TTC549 (cell line): ENCODE measurements at regions not wholly inside any gene's neighbourhood (a gene's known extent, or its start where the extent isn't known, plus 50 kb on each side); places are given as distances from the start of the nearest gene placed in this dataset.
"Not testable (repeated sequence)": the region's sequence is repeated elsewhere in the genome, so short reads cannot be mapped to it uniquely, and the experiment has no call there.

Experiments
- FAIRE-seq: peaks from 2 replicates; lab custom pipeline; 2012; peaks lifted over from hg19 to GRCh38; lab: Jason Lieb, UNC

DNA sequence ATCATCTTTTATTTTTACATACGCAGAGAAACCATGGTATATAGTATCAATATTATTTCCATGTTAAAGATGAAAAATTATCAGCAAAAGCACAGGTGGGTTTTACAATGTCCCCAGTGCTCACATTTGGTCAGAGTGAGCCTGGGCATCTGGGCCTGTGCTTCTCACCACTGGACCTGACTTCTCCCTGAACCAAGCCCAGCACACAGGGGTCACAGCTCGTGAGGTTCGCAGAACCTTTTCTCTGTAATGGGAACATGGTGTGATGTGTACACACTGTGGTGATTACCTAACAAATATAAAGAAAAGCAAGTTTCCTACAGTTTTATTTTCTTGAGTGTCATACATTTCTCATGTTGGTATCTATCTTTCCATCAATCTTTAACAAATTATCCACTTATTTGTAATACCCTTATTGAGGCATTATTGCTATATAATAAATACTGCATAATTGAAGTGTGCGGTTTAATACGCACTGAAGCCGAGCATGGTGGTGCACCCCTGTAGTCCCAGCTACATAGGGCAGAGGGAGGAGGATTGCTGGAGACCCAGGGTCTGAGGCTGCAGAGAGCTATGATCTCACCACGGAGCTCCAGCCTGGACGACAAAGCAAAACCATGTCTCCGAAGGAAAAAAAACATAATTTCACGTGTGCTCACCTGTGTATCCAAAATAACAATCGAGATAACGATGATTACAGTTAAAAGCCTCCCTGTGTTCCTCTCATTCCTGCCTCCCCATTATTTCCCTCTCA, 743.2 kb downstream of the TMEM121 start:
- FAIRE-seq: no peak

DNA sequence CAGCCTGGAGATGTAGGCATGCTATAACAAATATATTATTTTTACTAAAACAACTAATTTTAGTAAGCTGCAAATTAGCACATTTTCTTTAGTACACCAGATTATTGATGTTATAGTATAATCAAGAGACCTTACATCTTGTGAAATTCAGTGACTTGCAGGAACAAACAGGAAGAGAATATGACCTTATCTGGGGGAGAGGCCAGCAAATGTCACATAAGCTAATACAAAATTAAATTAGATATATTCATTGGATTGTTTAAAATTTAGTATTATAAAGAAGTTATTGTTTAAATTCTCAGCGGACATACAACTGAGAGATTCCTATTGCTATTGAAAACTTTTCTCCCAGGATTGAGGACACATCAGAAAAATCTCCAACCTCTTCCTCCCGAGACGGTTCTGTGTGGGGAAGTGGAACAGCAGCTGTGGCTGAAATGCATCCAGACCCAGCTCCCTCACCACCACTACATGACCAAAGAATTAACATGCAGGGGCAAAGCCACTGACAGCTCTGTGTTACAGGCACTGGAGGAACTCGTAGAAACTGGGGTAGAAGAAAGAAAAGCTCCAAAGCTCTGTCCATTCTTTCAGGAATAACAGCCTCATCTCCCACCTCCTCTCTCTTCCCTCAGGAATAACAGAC, 744.2 kb downstream of the TMEM121 start:
- FAIRE-seq: not testable (repeated sequence)

DNA sequence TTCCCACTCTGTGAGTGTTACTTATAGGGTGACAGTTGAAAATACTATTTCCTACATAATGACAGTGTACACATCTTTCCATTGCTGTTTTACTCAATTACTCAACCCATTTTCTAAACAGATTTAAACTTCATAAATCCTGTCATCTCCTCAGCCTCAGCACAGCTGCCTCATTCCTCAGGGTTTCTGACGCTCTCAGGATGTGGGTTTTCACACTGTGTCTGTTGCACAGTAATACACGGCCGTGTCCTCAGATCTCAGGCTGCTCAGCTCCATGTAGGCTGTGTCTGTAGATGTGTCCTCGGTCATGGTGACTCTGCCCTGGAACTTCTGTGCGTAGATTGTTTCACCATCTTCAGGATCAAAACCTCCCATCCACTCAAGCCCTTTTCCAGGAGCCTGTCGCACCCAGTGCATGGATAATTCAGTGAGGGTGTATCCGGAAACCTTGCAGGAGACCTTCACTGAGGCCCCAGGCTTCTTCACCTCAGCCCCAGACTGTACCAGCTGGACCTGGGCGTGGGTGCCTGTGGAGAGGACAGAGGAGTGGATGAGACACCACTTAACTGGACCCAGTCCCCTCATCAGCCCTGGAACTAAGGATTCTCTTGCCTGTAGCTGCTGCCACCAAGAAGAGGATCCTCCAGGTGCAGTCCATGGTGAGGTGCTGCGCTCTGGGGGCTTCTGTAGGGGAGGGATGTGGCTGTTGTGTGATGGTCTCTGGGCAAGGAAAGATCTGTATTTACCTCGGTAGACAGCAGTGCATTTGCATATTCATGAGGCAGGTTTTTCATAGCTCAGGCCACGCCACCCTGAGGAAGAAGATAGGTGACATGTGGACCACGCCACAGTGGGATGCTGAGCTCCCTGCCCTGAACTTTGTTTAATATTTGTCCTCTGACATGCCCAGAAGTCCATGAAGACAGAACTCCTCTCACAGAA, 750.2 kb downstream of the TMEM121 start:
- FAIRE-seq: no peak

DNA sequence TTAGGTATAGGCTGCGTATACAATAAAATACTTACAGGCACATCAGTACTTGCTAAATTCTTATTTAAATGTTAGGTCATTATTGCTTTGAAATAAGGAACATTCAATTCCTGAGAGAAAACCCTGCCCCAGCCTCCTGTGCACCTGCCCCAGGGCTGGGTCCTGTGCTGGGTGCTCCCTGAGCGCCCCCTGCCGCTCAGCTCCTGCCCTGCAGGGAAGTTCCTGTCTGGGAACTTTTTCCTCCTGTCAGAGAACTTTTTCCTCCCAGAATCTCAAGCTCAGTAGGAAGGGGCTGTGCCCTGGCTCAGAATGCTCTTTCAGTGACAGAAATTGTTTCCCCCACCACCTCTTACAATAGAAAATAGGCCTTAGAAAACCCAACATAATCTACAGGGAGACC, 751.1 kb downstream of the TMEM121 start:
- FAIRE-seq: no peak

DNA sequence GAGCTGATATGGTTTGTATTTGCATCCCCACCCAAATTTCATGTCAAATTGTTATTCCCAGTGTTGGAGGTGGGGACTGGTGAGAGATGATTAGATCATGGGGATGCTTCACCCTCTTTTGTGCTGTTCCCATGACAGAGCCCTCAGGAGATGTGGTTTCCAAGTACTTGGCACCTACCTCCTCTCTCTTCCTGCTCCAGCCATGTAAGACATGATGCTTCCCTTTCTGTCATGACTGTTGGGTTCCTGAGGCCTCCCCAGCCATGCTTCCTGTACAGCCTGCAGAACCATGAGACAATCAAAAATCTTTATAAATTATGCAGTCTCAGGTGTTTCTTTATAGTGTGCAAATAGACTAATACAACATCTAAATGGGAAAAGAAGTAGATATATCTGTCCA, 754.5 kb downstream of the TMEM121 start:
- no peak for FAIRE-seq

DNA sequence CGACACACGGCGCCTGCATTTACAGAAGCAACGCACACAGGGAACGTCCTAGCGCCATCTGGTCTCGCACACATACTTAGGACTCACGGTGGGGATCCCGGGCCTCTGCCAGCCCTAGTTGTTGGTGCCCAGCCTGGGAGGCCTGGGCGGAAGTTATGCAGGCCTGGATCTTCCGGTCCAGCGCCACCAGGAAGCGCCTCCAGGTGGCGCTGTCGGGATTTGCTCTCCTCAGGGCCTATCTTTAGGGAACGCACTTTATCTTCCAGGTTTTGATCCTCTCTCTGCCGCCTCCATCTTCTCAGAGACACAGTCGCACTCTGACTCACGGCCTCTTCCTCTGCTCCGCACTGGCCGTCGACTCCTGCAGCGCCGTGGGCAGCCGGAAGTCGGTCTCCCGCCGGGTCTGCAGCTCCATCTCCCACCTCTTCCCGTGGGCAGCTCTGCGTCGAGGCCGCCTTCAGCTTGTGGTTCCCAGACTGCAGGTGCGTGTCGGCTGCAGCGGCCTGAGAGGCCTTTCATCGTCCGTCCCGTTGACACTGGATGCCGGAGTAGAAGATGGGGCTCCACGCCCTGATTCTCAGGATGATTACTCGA, 760.4 kb downstream of the TMEM121 start:
- no peak for FAIRE-seq

DNA sequence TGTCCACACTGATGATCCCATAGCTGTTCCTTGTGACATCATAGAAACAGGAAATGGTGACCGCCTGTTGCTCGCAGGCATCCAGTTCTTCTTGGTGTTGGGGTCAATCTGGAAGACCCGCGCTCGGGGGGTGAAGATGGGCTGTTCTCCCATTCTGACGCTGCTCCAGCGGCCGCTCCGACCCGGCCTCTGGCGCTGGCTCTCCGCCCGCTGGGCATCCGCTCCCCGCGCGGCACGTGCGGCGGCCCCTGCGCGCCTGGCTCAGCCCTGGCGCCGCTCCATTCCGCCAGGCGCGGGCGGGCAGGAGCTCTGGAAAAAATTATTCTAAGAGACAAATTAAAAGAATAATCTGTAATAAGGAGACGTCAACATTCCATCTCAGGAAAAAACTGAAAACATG, 761.1 kb downstream of the TMEM121 start:
- FAIRE-seq: no peak

DNA sequence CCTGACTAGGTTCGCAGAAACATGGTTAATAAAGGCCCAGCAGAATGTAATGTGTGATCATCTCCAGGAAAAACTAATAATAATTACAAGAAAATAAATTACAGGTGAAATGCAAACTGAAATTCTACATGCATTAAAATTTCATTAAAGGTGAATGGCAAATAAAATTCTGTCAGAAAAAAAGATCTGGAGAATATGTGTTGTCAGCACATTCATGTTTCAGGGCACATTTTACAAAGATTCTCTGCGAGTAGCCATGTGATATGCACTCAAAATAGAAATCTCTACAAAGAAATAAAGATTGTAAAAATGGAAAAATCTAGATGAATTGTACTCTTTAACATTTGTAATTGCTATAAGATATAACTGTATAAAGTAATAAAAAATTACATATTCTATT, 765.2 kb downstream of the TMEM121 start:
- FAIRE-seq: no peak

DNA sequence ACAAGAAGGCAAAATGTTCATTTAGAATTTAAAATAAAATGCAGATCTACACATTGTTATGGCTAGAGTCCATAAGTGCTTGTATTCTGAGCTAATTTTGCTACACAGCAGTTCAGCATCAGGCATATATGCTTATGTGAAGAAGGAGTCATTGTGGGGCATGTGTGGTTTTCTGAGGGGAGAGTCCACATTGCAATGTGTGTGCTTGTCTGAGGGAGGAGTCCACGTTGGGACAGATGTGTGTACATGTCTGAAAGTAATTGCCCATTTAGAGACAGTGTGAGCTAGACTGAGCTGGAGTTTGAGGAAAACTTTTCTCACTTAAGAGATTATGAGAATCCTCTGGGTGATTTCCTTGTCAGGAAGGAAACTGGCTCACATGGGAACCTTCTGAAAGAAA, 767.9 kb downstream of the TMEM121 start:
- FAIRE-seq: no peak

DNA sequence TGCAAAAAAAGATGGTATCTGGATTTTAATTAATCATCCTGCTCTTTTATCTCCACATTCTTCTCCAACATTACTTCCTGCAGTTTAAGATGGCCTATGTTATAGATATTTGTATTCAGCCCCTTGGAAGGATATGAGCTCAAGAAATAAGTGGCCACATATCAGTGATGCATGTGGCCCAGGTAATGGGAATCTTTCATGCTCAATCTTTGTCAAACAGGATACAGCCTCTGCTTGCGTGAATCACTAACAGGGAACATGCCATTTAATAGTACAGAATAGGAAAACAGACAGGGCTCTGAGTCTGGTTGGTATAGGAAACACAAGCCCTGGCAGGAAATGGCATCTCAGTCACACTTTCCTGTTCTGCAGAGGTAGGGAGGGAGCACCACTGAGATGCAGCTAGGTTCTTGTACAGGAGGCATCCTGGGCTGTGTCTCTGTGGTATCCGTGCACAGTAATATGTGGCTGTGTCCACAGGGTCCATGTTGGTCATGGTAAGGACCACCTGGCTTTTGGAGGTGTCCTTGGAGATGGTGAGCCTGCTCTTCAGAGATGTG, 774.6 kb downstream of the TMEM121 start:
- FAIRE-seq: not testable (repeated sequence)

DNA sequence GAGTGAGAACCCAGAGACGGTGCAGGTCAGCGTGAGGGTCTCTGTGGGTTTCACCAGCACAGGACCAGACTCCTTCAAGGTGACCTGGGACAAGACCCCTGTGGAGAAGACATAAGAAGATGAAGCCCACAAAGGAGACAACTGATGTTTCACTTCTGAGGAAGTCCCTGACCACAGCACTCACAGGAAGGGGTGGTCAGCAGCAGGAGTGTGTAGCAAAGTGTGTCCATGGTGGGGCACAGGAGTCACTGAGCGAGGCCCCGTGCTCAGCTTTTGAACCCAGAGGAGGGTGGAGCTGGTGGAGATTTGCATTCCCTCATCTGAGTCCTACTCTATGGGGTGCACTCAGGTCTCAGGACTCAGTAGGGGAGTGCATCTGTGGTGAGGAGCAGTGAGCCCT, 775.2 kb downstream of the TMEM121 start:
- FAIRE-seq: not testable (repeated sequence)

DNA sequence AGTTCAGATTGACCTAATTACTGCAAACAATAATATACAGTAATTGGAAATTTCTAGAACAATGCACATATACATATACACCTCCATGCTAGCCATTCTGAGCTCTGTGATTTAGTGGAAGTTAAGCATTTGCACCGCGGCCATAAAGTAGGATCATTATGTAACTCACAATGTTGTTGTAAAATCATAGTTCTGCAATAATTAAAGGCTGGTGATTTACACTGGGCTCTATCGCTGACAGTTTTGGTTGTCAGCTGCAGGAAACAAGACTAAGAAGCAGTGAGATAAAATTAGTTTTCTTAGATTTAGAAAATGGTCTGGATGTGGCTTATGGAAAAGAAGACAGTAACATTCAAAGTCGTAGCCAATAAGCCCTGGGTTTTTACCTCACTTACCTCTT, 776.3 kb downstream of the TMEM121 start:
- no peak for FAIRE-seq

DNA sequence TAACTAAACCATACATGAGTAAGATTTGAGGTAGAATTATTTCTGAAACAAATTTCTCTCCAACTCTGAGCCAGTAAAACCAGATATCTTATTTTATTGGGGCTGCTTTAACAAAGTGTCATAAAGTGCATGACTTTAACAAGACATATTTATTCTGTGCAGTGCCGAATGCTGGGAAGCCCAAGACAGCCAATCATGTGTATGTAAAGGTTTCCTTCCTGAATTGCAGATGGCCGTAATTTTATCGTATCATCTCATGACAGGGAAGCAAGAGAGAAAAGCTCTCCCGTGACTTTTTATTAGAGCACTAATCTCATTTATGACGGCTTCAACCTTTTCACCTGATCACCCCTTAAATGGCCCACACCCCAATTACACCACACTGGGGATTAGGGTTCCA, 777.9 kb downstream of the TMEM121 start:
- no peak for FAIRE-seq

DNA sequence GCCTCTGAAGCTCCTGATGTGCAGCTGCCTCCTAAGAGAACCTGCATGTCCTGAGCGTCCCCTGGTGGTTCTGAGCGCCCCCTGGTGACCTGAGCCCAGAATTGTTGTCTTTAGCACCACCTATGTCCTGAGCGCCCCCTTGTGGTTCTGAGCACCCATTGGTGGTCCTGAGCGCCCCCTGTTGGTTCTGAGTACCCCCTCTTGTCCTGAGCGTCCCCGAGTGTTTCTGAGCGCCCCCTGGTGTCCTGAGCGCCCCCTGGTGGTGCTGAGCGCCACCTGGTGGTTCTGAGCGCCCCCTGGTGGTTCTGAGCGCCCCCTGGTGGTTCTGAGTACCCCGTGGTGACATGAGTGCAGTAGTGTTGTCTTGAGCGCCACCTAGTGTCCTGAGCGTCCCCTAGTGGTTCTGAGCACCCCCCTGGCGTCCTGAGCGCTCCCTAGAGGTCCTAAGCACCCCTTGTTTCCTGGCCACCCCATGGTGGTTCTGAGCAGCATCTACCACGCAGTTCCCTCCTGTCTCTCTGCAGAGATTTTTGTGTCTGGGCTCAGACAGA, 782.5 kb downstream of the TMEM121 start:
- FAIRE-seq: no peak

DNA sequence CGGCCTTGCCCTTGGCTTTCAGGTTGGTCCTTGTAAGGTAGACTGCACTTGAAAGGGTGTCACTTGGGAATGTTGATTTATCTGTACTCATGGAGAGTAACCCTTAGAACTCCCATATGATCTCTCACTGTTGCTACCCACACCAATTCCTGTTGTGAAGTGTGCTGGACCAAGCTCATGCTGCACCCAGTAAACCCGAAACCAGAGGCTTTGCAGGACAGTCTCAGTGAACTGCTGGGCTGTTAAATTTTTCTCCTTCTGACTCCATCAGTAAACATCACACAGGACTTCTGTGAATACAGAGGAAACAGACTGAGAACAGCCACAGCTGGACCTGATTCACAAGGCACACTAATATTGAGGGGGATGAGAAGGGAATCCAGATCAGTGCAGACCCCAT, 783.0 kb downstream of the TMEM121 start:
- FAIRE-seq: no peak

DNA sequence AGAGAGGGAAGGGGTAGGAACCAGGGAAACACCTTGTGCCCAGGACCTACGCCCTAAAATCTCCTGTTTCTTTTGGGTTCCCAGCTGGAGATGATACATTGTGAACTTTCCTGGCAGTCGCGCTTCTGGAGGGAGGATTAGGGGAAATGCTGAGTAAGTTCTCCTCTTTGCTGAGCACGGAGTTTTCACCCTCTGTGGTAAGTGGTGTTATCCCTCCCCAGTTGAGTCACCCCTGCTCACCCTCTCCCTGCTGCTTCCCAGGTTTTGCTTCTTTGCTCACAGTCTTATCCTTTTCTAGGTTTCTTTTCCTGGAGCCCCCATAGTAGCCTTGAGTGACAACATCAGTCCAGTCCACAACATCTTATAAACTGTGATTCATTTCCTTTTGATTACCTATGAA, 789.1 kb downstream of the TMEM121 start:
- no peak for FAIRE-seq

DNA sequence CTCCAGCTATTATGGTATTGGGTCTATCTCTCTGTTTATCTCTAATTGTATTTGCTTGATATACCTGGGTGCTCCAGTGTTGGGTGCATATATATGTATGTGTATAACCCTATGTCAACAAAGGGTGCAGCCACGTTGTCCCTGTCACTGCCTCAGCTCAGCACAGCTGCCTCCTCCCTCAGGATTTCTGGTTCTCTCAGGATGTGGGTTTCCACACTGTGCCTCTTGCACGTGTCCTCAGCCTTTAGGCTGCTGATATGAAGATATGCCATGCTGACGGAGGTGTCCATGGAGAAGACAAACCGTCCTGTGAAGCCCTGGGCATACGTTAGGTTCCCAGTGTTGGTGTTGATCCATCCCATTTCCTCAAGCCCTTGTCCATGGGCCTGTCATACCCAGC, 791.2 kb downstream of the TMEM121 start:
- FAIRE-seq: no peak

DNA sequence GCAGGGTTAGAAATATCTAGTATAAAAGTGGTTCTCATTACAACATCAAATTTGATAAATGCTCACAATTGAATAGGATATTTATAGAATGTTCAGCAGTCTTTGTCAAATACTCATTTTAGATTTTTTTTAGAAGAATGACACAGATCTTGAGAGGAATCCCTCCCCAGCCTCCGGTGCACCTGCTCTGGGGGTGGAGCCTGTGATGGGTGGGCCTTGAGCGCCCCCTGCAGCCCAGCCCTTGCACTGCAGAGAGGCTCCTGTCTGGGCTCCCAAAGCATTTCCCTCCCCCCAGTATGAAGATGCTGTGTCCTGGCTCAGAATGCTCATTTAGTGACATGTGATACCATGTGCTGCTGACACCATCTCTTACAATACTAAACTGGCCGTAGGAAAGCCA, 792.3 kb downstream of the TMEM121 start:
- FAIRE-seq: no peak

DNA sequence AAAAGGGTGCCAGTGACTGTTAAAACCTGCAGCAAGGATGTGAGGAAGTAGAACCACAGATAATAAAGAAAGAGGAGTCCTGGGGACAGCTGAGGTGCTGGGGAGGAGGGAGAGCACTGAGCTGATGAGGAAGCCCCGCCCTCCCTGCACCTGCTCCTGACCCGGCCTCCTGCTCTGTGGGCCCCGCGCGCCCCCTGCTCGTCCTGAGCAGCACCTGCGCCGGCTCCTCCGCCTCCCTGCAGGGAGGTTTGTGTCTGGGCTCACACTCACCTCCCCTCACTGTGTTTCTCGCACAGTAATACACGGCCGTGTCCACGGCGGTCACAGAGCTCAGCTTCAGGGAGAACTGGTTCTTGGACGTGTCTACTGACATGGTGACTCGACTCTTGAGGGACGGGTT, 797.6 kb downstream of the TMEM121 start:
- FAIRE-seq: not testable (repeated sequence)

DNA sequence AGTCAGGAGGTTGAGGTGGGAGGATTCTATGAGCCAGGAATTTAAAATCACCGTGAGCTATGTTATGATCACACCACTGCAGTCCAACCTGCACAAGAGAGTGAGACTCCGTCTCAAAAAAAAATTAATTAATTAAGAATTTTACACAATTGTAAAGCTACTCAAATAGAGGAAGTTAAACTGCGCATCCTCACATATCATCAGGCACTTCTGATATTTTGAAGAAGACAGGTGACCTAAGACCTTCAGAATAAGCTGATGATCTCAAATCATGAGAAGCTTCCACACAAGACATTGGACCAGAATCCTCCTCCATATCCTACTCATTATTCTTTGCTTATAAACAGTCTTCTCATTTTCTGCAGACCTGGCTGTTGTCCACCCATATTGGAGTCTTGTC, 800.9 kb downstream of the TMEM121 start:
- no peak for FAIRE-seq

DNA sequence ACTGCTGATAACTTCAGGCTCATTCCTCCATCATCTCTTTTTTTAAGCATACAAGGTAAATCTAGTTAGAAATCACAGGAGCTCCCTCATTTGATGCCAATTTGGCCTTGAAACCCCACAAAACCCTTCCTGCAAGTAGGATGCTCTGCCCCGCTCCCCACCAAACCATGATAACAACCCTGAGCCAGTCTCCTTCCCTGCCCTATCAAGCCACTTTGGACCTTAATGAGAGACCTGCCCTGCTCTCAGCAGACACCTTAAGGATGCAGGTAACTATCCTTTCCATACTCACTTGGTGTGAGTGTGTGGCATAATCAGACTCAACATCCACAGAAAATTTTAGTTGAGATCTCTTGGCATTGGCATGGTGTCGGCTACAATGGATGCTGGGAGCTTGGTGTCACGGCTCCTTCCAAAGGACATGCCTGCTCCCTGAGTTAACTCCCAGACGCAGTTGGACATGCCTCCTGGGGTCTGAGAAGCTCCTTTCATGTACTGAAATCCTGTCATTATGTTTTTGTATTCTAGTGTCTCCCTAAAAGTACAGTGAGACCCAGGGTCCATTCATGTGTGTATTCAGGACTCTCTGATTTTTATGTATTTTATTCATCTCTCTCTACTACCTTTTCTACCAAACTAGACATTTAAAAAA, 801.4 kb downstream of the TMEM121 start:
- not testable (repeated sequence) for FAIRE-seq
